Stimulated activated CD8-positive, alpha-beta memory T cell treated with anti-CD3 and anti-CD28 coated beads, Interleukin-7, amount 100 ng/mL, for 4 hours (primary cell): ENCODE measurements at regions not wholly inside any gene's neighbourhood (a gene's known extent, or its start where the extent isn't known, plus 50 kb on each side); places are given as distances from the start of the nearest gene placed in this dataset.

Source experiments
- DNase-seq, 2 donors: peaks; one replicate each; pipeline ENCODE4 v3.0.0-alpha.2; 2020; ENCODE audit warnings: low read depth in 2 of 2

DNA sequence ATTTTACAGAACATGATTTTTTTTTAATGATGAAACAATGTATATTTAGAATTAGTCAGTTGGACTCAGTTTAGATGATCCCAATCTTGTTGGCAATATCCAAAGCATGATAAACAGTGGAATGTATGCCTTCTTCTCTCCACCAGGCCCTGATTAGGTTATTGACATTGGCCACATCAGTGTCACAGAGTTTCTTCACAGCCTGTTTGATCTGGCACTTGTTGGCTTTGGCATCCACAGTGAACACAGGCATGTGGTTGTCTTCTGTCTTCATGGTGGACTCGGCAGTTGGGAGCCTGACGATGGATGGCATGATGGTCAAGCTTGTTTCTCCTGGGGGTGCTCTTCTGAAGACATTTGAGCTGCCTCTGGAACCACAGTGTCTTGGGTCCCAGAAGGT, 317.5 kb downstream of the PMP22 start:
- DNase-seq, result no peak

DNA sequence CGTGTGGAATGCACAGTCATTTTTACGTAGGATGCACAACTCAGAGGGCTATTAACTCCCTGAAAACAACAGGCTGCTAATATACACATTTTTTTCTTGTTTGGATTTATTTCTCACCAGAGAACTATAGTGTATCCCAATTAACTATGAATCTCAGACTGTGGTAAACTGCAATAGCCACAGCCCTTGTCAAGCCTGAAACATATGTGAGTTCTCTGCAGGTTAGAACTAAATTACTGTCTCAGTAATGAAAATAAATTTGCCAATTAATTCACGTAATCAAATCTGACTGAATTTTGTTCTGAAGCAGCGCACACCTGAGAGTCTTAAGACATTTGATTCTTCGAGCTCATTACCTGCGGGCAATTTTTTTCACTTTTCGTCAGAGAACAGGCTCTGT, 318.6 kb downstream of the PMP22 start:
- DNase-seq, result no peak

DNA sequence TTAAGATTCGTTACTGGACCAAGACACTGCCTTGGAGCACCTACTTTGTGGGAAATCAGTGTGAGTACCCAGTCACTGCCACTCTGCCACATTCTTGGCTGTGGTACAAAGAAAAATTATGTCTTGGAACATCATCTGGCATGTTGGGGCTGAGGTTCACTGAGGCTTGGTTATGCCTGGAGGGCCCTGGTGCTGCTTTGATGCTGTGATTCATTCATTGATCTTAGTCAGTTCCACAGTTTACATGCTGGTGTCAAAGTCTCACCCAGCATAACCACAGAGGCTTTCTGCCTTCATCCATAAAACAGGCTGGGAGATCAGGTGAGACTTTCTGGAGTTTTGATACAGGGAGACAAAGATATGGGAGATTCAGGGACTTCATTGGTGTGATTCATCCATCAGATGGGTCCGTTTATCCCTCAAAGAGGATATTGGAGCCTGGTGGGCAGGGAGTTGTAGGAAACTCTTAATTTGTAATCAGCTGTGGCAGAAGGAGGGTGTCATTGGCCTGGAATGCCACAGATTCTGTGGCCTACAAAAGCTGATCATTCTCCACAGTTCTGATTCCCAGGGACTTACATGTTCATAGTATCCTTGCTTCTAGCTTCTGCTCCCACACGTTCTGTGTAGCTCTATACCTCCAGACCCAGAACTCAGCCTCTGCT, 322.5 kb downstream of the PMP22 start:
- no peak for DNase-seq

DNA sequence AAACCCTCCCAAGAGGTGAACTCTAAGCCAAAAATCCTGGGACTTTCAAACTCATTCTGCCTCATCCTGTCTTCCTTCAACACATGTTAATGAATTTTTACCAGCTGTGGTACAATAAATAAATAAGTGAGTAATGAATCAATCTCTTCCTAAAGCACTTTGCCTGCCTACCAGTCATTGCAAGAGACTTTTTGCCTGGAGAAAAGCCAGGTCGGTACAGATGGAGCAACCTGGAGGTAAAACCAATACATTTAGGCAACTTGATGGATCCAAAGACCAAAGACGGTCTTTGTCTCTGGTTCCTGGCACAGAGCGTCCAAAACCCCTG, 324.2 kb downstream of the PMP22 start:
- DNase-seq, result no peak

DNA sequence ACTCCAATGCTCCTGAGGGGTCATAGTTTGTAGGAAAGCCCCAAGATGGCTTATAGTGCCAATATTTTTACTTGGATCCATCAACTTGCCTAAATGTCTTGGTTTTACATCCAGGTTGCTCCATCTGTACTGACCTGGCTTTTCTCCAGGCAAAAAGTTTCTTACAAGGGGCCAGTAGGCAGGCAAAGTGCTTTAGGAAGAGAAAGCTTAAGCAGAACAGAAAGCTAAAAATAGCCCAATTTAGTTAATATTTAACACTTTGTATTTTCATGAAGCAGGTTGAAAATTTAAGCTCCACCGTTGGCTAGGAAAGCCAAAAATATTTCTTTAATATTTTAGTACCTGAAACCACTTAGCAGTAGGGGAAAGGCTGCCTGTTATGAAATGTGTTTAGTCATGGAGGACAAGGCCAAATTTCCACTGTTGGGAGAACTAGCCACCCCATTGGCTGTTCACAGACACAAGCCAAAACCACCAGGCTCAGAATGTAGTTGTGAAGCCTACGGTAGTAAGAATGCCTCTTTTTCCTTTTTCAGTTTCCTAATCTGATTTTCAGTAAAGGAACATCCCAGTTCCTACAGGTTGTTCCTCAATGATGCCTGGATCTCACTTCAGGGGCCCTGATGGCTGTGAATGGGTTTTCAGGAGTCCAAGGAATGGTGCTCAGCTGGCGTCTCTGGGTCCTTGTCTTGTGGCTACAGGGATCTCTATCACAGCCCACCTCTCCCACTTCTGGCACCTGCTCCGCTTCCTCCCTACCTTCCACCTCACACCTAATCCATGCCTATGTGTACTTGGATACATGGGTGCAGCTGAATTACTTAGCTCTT, 324.8 kb downstream of the PMP22 start:
- DNase-seq, result no peak

DNA sequence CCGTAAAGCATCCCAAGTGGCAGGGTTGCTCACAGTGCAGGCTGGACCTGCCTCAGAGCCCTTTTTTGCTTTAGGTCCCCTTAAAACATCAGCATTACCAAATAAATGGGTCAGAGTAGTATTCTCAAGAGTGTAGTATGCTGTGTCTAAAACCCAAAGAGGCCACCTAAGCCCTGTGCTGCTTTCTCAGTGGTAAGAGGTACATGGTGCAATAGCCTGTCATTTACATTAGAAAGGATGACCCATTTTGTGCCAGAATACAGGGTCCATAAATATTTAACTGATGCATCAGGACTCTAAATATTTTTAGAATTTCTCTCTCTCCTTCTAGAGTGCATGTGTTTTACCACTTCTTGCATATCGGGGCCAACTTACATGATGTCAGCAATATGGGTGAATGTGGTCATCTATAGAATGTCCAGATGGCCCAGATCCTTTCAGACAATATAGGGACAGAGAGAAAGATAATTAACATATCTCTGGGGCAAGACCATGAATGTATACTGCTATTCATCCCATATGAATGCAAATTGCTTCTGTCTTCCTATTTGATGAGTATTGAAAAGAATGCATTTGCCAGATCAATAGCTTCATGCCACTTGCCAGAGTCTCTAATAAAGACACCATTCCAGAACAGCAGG, 329.2 kb downstream of the PMP22 start:
- DNase-seq, result no peak

DNA sequence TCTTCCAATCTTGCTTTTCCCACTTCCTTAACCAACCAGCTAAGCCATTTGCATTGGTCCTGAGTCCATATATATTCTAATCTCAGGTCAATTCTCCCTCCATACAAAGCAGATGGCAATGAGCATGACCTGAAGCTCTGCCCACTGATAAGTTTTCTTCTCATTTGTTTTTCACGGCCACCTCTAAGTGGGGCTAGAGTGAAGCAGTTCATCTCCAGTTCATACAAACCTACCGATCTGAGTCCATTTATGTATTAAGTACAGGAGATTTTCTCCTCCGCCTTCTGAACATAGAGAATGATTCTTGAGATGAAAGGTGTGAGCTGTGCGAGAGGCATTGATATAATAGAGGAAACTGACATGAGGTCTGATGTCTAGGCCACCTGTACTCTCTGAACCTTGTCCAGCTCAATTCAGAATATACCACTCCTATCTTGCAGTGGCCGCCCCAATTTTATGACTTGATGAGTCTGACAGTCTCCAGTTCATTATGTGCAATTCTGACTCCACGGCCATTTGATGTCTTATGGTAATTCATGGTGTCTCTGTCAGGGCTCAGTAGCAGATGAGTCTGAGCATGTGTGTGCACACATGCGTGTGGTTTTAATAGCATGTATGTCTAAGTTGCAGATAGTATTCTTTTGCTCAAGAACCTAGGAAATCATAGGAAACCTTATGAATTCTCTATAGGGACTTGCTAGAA, 329.8 kb downstream of the PMP22 start:
- no peak for DNase-seq

DNA sequence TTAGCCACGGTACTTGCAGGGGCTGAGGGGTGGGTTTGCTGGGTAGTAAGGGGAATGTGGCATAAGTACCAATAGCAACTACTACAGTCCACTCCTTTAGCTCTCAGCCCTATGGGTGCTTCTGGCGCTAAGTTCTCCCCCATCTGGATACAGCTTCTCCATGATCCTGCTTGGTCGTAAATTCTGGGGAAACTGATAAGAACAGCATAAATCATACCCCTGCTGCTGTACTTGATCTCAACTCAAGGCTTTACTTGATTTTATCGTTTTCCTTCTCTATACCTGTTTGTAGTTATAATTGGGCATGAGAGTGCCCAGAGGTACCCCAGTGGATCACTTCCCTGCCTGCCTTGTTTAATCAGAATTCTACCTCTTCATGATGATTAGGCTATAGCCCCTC, 331.4 kb downstream of the PMP22 start:
- no peak for DNase-seq

DNA sequence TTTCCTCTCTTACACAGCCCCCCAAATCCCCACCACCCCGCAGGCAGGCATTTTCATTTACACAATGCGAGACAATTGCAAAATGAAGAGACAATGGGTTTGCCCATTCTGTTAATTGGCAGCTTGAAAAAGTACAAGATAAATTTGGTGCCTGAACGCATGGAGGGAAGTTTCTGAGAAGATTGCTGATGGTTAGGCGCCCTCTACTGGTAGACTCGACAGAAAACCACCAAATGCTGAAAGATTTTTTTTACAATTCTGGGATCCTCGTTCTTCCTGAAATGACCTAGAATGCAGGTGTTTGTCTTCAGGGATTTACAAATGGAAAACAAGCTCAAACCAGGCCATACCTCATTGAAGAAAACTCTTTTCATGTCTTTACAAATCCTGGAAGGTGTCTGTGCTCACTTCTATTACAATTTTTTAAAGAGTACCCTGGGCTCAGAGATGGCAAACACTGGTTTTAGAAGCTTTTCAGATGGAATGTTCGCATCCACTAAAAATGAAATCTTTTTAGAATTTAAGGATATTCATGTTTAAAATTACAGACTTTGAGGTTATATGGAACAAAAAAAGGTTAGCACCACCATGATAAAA, 338.5 kb downstream of the PMP22 start:
- peak; percentile 16 to 33 for DNase-seq

DNA sequence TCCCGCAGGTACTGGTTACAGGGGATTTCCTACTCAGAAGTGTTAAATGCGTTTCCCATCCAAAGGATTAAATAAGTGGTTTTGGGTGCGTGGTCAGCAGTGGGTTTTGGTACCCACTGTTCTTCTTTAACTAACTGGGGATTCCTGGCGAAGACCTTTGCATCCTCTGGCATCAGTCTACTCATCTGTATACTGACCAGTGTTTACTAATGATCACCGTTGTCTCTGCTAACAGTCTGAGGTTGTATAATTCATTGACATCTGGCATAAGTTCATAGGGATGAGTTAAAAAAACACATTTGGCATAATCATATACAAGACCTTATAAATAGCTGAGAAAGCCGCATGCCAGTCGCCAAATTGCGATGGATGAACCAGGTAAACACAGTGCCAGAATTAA, 339.1 kb downstream of the PMP22 start:
- DNase-seq, result no peak

DNA sequence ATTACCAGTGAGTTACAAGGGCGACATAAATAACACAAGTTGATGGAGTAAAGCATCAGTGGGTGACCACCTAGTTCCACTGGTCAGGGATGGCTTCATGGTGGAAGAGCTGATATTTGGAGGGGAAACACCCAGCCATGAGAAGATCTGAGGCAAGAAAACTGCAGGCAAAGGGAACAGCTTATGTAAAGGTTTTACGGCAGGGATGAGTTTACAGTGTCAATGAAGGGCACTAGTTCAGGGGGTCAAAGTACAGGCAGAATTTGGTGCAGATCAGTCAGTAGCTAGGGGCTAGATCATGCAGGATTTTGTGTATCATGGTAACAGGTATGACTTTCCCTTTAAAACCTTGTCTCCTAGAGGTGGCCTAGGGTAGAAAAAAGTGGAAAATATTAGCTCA, 339.6 kb downstream of the PMP22 start:
- no peak for DNase-seq

DNA sequence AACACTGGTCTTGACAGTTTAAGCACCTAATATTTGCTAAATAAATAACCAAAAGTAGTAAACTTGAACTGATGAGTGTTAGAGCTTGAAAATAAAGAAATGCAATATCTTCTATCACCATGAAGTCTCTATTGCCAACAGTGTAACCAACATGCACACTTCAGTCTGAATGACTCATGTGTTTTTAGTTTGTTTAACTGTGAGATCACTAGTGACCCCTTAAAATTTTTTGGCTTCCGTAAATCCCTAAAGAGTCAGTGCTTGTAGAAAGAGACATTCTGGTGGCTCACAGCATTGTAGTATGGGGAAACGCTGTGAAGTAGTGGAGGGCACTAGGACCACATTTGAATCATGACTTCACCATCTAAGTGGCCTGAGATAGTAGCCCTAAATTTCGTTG, 341.1 kb downstream of the PMP22 start:
- DNase-seq, result no peak

DNA sequence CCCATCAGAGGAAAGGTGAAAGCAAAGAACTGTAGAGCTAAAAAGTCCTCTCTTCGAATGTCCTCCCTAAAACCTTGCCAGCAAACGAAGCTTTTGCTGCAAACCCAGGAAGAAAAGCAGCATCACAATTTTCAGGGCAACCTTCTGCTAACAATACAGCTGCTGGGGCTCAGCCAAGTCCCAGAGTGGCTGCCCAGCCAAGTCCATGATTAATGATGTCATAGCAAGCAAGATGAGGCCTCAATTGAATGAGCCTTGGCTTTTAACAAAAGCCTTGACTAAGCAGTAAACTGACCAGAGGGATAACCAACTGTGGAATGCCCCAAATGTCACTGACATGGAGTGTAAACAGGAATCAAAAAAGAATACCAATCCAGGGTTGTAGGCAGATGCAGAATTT, 342.7 kb downstream of the PMP22 start:
- no peak for DNase-seq

DNA sequence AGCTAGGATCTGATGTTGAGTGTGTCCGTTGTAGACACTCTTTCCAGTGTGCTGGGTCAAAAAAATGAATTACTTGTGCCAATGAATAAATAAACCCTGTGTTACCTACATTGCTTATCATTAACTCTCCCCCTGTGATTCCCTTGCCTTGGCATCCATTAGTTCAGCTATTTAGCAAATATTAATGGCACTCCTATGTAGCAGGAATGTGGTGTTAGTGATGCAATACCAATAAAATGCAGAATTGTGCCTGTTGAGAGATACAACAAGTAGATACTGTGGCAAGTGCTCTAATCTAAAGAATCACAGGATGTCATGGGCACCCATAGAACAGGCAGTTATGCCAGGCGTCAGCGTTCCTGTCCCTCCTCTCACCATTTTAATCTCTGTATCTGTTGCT, 343.2 kb downstream of the PMP22 start:
- DNase-seq, result no peak

DNA sequence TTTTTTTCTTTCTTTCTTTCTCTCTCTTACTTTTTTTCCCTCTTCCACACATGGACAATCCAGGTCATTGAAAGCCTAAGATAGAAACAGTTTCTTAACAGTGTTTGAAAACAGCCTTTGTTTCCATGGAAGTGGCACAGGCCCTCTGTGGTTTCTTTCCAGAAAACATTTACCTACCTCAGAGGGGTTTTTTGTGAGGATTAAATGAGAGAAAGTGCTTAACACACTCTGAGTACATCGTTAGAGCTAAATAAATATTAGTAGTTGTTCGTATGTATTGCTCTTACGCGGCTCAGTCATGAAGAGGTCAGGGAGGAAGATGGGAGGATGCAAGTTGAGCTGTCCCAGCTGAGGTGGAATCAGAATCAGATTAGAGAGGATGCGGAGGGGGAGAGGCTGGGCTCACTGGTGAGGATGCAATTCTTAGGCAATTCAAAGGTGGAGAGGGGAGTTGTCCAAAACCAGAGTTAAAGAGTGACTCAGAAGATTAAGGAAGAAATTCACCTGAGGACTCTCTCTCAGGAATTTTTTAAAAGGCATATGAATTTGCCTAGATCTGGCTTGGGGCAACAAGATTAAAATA, 345.4 kb downstream of the PMP22 start:
- DNase-seq, result no peak

DNA sequence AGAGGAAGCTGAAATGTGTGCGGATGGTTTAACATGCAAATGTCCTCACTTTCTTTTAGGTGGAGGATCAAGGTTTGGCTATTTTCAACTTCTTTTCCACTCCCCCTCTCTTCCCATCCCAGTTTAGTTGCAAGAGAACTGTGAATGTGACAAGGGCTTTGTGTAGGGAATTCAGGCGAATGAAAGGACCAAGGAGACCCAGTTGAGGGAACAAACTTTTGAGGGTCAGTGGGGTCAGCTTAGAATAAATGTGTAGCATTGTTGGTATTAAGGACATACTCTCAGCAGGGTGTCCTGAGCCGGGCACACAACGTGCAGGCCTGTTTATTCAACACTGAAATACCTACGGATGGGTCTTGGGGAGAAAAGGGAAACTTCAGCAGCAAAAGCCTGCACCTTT, 346.0 kb downstream of the PMP22 start:
- DNase-seq, result no peak

DNA sequence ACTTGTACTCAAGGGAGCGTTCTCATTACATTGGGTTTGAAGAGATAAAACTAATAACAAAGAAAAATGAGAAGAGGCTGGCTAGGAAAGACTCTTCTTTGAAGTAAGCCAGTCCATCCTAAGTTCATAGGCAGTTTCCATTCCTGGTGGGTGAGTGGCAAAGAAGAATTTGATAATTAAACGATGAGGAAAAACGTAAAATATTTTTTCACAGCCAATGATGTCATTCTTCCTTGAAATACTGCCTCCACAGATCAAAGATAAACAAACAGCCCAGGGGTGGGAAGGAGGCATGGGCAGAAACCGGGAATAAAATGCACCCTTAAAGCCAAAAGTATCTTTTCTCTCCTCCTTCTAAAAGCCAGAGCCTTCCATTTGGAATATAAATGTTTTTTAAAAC, 346.6 kb downstream of the PMP22 start:
- DNase-seq, result no peak

DNA sequence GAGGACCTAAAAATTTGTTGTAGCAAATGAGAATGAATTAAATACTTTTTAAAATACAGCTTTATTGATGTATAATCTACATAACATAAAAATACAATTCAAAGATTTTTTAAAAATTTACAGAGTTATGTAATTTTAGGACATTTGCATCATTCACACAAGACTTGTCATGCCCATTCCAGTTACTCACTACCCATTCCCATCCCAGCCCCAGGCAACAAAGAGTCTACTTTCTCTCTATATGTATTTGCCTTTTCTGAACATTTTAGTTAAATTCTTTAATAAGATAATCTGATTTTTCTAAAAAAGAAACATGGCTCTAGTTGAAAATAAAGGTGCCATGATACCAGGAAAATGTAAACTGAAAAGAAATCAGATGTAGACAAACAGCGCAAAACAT, 354.2 kb downstream of the PMP22 start:
- DNase-seq, result no peak

DNA sequence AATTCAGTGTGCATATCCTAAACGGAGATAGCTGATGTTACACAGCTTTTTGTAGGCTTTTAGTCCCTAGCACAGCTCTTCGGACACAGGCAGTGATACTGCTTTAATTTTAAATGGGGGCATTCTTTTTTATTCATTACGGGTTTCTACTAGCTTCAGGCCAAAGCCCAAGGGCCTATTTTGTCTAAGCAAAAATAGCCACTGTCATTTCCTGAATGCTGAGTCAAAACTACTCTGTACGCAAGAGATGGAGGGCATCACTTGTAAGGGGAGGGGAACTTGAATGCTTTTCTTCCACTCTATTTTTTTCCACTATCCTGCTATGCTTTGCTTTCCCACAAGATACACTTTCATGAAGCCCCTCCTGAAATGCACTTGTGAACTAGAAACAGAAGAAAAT, 360.7 kb downstream of the PMP22 start:
- DNase-seq, result no peak

DNA sequence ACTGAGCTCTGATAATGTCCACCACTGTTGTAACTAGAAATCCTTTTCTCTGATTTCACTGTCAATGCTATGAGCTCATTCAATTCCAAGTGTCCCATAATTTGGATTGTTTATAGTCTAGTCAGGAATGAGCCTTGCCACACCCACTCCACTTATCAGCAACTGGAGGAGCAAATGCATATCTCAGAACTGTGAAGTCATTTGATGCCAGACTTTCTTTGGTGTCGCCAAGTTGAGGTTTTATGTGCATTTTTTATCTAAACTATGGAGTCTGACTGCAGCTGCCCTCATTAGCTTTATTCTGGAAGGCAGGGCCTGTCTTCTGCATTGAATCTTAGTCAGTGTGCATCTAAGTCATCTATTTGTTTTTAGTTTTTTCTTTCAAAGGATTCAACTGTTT, 361.3 kb downstream of the PMP22 start:
- no peak for DNase-seq

DNA sequence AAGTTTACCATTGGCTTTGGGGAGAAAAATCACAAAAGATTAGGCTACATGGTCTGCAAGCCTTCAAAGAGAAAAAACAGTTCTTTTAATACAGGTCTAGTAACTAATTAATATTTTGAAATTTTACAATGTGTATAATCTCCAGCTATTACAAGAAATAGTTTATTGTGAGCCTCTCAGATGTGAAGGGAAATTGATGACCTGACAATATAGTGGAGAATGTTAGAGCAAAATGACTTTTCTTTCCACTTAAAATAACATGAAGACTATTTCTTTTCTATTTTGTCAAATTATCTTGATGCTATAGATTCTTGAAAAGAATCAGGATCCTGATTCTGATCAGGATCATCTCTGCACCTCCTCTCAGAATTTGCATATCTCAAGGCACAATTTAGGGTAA, 362.3 kb downstream of the PMP22 start:
- no peak for DNase-seq

DNA sequence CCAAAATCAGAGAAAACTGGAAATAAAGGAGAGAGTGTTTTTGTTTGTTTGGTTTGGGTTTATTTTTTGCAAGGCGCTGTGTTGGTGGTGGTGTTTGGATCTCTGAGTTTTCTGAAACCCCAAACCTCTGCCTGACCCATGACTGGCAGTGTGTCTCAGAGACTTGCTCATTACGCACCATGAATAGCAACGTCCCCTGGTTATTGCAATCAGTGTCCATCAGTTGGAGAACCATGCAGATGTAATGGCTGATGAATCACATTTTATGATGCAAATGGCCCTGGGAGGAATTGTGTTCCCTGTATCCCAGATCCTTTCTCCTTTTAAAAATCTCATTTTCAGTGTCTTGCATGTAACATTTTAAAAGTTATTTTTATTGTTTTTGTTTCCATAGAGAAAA, 362.8 kb downstream of the PMP22 start:
- DNase-seq, result no peak
